ENCODE measurements at regions not wholly inside any gene's neighbourhood (a gene's known extent, or its start where the extent isn't known, plus 50 kb on each side); places are given as distances from the start of the nearest gene placed in this dataset.

GRCh38 chr13:48818495-48819356 lies 157.0 kb upstream of the FNDC3A start:
- Histone ChIP-seq H3K27me3 (ENCODE audit: control insufficient read depth in 1 of 2, insufficient read depth in 2 of 2, low read length in 2 of 2) (no peaks in the 10 kb centered on the region), H3K4me3 (replicated peaks in 1 of 3; ENCODE audit: insufficient read depth in 1 of 3, low read depth in 2 of 3, low read length in 3 of 3) (no peak overlapping the region), H4K20me1 (ENCODE audit: insufficient read depth, low read length) (no peaks in the 10 kb centered on the region), H2AFZ (ENCODE audit: low read length) (no peak overlapping the region), H3K27ac (ENCODE audit: extremely low read length, insufficient read depth, low read length) (no peak overlapping the region), H3K79me2 (ENCODE audit: insufficient read depth, low read length) (no peaks in the 10 kb centered on the region), H3K9me3 (ENCODE audit: low read length) (no peaks in the 10 kb centered on the region), H3K4me1 (ENCODE audit: insufficient read depth, low read length) (peaks cover 10% of the 10 kb centered on the region; the same call in 1 of the 2 replicates), H3K4me2 (ENCODE audit: low read depth, low read length) (no peak overlapping the region), H3K36me3 (replicated peaks in 1 of 2; ENCODE audit: control insufficient read depth in 1 of 2, insufficient read depth in 2 of 2, low read length in 2 of 2) (no peaks in the 10 kb centered on the region), H3K9ac (ENCODE audit: insufficient read depth, low read depth, low read length) (no peak overlapping the region)
- ATAC-seq, result no peak
- ChIA-PET CTCF (ENCODE audit: low intra/inter-chr PET ratio, low total read pairs) (no interaction called here), POLR2A (no interaction called here)
- DNase-seq (ENCODE audit: low spot score), result no peak
- FAIRE-seq, result no peak
- BruUV-seq (replicated peaks), result no TSS peak
- in situ Hi-C loops (cut with HindIII; ENCODE audit: extremely low pct_ligation_motif_present, low pct_unique_long_range_greater_than_20kb) (no loop called here), intact Hi-C loops (cut with micrococcal nuclease; ENCODE audit: unreplicated experiment) (no loop called here)
- WGBS (ENCODE audit: low lambda C conversion rate), result 33% methylated on average over 3 of the region's 3 CpGs
- TF ChIP-seq, protein P1, sequence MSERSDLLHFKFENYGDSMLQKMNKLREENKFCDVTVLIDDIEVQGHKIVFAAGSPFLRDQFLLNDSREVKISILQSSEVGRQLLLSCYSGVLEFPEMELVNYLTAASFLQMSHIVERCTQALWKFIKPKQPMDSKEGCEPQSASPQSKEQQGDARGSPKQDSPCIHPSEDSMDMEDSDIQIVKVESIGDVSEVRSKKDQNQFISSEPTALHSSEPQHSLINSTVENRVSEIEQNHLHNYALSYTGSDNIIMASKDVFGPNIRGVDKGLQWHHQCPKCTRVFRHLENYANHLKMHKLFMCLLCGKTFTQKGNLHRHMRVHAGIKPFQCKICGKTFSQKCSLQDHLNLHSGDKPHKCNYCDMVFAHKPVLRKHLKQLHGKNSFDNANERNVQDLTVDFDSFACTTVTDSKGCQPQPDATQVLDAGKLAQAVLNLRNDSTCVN (CRISPR knock-in tag; IDR thresholded peaks at IDR 0.05; ENCODE audit: borderline replicate concordance), result no peak
- TF ChIP-seq RARG (CRISPR knock-in tag; IDR thresholded peaks at IDR 0.05; ENCODE audit: low read depth) (no peak), BORCS8-MEF2B (CRISPR knock-in tag; IDR thresholded peaks at IDR 0.05) (no peak), RXRB (CRISPR knock-in tag; IDR thresholded peaks at IDR 0.05; ENCODE audit: borderline replicate concordance) (no peak), ATF2 (CRISPR knock-in tag; IDR thresholded peaks at IDR 0.05) (no peak), ZNF639 (CRISPR knock-in tag; conservative IDR thresholded peaks at IDR 0.05) (no peak), ZFP82 (CRISPR knock-in tag; IDR thresholded peaks at IDR 0.05; ENCODE audit: borderline replicate concordance) (no peak), KDM2A (CRISPR knock-in tag; IDR thresholded peaks at IDR 0.05; ENCODE audit: borderline replicate concordance, low read depth) (no peak)

Data from HepG2 (cell line).